Transverse colon (tissue), 4 donors: ENCODE measurements at regions not wholly inside any gene's neighbourhood (a gene's known extent, or its start where the extent isn't known, plus 50 kb on each side); places are given as distances from the start of the nearest gene placed in this dataset.

Experiments
- DNase-seq: peaks from one replicate; pipeline ENCODE4 v3.0.0-alpha.2; 2019
- H3K27ac ChIP-seq, 4 donors: fragments of 200-600 bp; sonication (generic); 2 replicates each; pipeline ENCODE4 v1.5.1; 2016 to 2018; ENCODE audit warnings: inconsistent platforms in 4 of 4
- H3K27me3 ChIP-seq: fragments of 200-600 bp; sonication (generic); 2 replicates; pipeline ENCODE4 v1.5.1; 2017; ENCODE audit warnings: inconsistent platforms
- H3K36me3 ChIP-seq, 4 donors: fragments of 200-600 bp; sonication (generic); 2 replicates each; pipeline ENCODE4 v1.5.1; 2017 to 2019; ENCODE audit warnings: inconsistent platforms in 4 of 4
- H3K4me1 ChIP-seq, 4 donors: fragments of 200-600 bp; sonication (generic); 2 replicates each; pipeline ENCODE4 v1.5.1; 2017 to 2020; ENCODE audit warnings: inconsistent platforms in 4 of 4
- H3K4me3 ChIP-seq, 4 donors: fragments of 200-600 bp; sonication (generic); 1 replicate in 1 of 4; 2 replicates in 3 of 4; pipeline versions ENCODE4 v1.5.1 to v1.6.1; 2017 to 2019; ENCODE audit warnings: inconsistent platforms in 4 of 4
- H3K9me3 ChIP-seq, 2 donors: fragments of 200-600 bp; sonication (generic); 2 replicates each; pipeline ENCODE4 v1.5.1; 2017 to 2019; ENCODE audit warnings: inconsistent platforms in 2 of 2
- CTCF ChIP-seq, 5 experiments: fragments of 200-600 bp in 3 of 5; fragments of 450-650 bp in 2 of 5; sonication (generic) in 3 of 5; IDR thresholded peaks; 1 replicate in 2 of 5; 2 replicates in 3 of 5; pipeline ENCODE4 v1.5.1; 2016 to 2017; ENCODE audit warnings: antibody characterized with exemption in 5 of 5, inconsistent platforms in 3 of 5, mild to moderate bottlenecking in 2 of 5, moderate library complexity in 1 of 5
- EP300 ChIP-seq: sonication (generic); formaldehyde crosslinking; IDR thresholded peaks from one replicate; pipeline ENCODE4 v1.6.1; 2017; ENCODE audit warnings: antibody characterized with exemption, low read depth
- POLR2A ChIP-seq: fragments of 450-650 bp; IDR thresholded peaks from one replicate; pipeline ENCODE4 v1.6.1; 2016; ENCODE audit warnings: antibody characterized with exemption, mild to moderate bottlenecking, moderate library complexity
- POLR2AphosphoS5 ChIP-seq, 3 donors: sonication (generic); formaldehyde crosslinking; IDR thresholded peaks; one replicate each; pipeline ENCODE4 v1.6.1; 2016; ENCODE audit warnings: antibody characterized with exemption in 3 of 3
- WGBS, 2 donors: methylation state at CpG; one replicate each; pipeline ENCODE4 v1.1.5; 2018; ENCODE audit warnings: low coverage in 1 of 2; 5-methylcytosine and 5-hydroxymethylcytosine counted together
- in situ Hi-C, 4 donors: fragments of 200-750 bp; cut with MboI; loops; one replicate each; pipeline versions ENCODE4 v1.15.0 to v1.15.1; 2017; ENCODE audit warnings: low sequenced_read_pairs in 3 of 4, low pct_ligation_motif_present in 1 of 4, low pct_unique_long_range_greater_than_20kb in 1 of 4
- intact Hi-C: fragments of 100-400 bp; cut with DNase I; formaldehyde crosslinking; loops from one replicate; pipeline ENCODE4 v1.15.1; 2023; ENCODE audit warnings: low total_unique reads

GRCh38 chr3:30503446-30503845 lies 103.0 kb upstream of the TGFBR2 start:
- Histone ChIP-seq H3K4me3 (no peak overlapping the region), H3K36me3 (no peaks in the 10 kb centered on the region), H3K27ac (no peak overlapping the region), H3K4me1 (peaks cover 0 to 4% (median under 1%) of the 10 kb centered on the region in 4 donors), H3K9me3 (no peaks in the 10 kb centered on the region), H3K27me3 (no peaks in the 10 kb centered on the region)
- intact Hi-C loops (no loop called here), in situ Hi-C loops (loop anchor here in 1 of 4 donors (25.0 kb wide), 1 partner anchor 184 kb away; no protein-coding TSS in a partner anchor)
- WGBS, 2 donors, result 64 to 67% methylated on average over 1 to 2 of the region's 2 CpGs
- DNase-seq, result no peak
- no peak for TF ChIP-seq CTCF (IDR thresholded peaks at IDR 0.05)
- TF ChIP-seq POLR2AphosphoS5 (IDR thresholded peaks at IDR 0.05), result no peak
- no peak for TF ChIP-seq EP300
- no peak for TF ChIP-seq POLR2A

GRCh38 chr3:30504939-30505338 lies 101.5 kb upstream of the TGFBR2 start:
- DNase-seq, result no peak
- Histone ChIP-seq H3K27me3 (no peaks in the 10 kb centered on the region), H3K4me3 (no peak overlapping the region), H3K36me3 (no peaks in the 10 kb centered on the region), H3K4me1 (no peaks in the 10 kb centered on the region), H3K9me3 (no peaks in the 10 kb centered on the region), H3K27ac (no peak overlapping the region)
- TF ChIP-seq EP300 (no peak), POLR2A (no peak), CTCF (IDR thresholded peaks at IDR 0.05) (no peak), POLR2AphosphoS5 (IDR thresholded peaks at IDR 0.05) (no peak)
- intact Hi-C loops (no loop called here), in situ Hi-C loops (loop anchor here in 1 of 4 donors (25.0 kb wide), 1 partner anchor 182 kb away; no protein-coding TSS in a partner anchor)
- WGBS, 2 donors, result 41 to 100% methylated on average over 1 of the region's 1 CpG

GRCh38 chr3:30505866-30506520 lies 100.4 kb upstream of the TGFBR2 start:
- Histone ChIP-seq H3K27ac (no peak overlapping the region), H3K4me1 (no peaks in the 10 kb centered on the region), H3K36me3 (no peaks in the 10 kb centered on the region), H3K4me3 (no peak overlapping the region), H3K27me3 (no peaks in the 10 kb centered on the region), H3K9me3 (no peaks in the 10 kb centered on the region)
- WGBS, 2 donors, result 84 to 89% methylated on average over 6 of the region's 6 CpGs
- DNase-seq, result no peak
- in situ Hi-C loops, result loop anchor here in 1 of 4 donors (25.0 kb wide), 1 partner anchor 181 kb away; no protein-coding TSS in a partner anchor
- intact Hi-C loops, result no loop called here
- TF ChIP-seq CTCF (IDR thresholded peaks at IDR 0.05) (no peak), POLR2A (no peak), EP300 (no peak), POLR2AphosphoS5 (IDR thresholded peaks at IDR 0.05) (no peak)

GRCh38 chr3:30508339-30508738 lies 98.1 kb upstream of the TGFBR2 start:
- no peak for TF ChIP-seq POLR2A
- TF ChIP-seq EP300, result no peak
- TF ChIP-seq CTCF (IDR thresholded peaks at IDR 0.05), result no peak
- no peak for TF ChIP-seq POLR2AphosphoS5 (IDR thresholded peaks at IDR 0.05)
- no peak for DNase-seq
- Histone ChIP-seq H3K36me3 (no peaks in the 10 kb centered on the region), H3K4me1 (peaks cover 0 to 17% (median 2%) of the 10 kb centered on the region in 4 donors), H3K27ac (no peak overlapping the region), H3K27me3 (no peaks in the 10 kb centered on the region), H3K4me3 (no peak overlapping the region), H3K9me3 (no peaks in the 10 kb centered on the region)
- WGBS, 2 donors, result 76 to 88% methylated on average over 3 of the region's 3 CpGs
- in situ Hi-C loops, result loop anchor here in 1 of 4 donors (25.0 kb wide), 1 partner anchor 179 kb away; no protein-coding TSS in a partner anchor
- intact Hi-C loops, result no loop called here
